HepG2 (cell line): ENCODE measurements at regions not wholly inside any gene's neighbourhood (a gene's known extent, or its start where the extent isn't known, plus 50 kb on each side); places are given as distances from the start of the nearest gene placed in this dataset.

Source experiments
- ATAD3A ChIP-seq: sonication (generic); formaldehyde crosslinking; IDR thresholded peaks from 2 replicates; pipeline ENCODE4 v1.4.0; 2020; ENCODE audit warnings: missing genetic modification reagents
- CBX2 ChIP-seq, 2 experiments: fragments of 200-600 bp in 1 of 2; sonication (generic); formaldehyde crosslinking in 1 of 2; IDR thresholded peaks; 2 replicates each; pipeline versions ENCODE4 v1.7.0 to v1.8.1; 2018 to 2022; ENCODE audit warnings: low read depth in 2 of 2, low read length in 1 of 2, mild to moderate bottlenecking in 1 of 2, missing genetic modification reagents in 1 of 2
- CEBPG ChIP-seq: IDR thresholded peaks from 2 replicates; pipeline ENCODE4 v1.6.1; 2016
- DZIP1 ChIP-seq: sonication (generic); formaldehyde crosslinking; IDR thresholded peaks from 2 replicates; pipeline ENCODE4 v1.5.0; 2020; ENCODE audit warnings: mild to moderate bottlenecking, missing genetic modification reagents
- ELF1 ChIP-seq: sonication (generic); formaldehyde crosslinking; IDR thresholded peaks from 2 replicates; pipeline ENCODE4 v1.4.0; 2020; ENCODE audit warnings: missing genetic modification reagents
- FOXP1 ChIP-seq, 2 experiments: fragments of 450-650 bp in 1 of 2; IDR thresholded peaks; 2 replicates each; pipeline ENCODE4 v1.6.1; 2017 to 2018; ENCODE audit warnings: antibody characterized with exemption in 1 of 2
- FOXP4 ChIP-seq: sonication (generic); formaldehyde crosslinking; IDR thresholded peaks from 2 replicates; pipeline ENCODE4 v1.4.0; 2020; ENCODE audit warnings: missing genetic modification reagents
- NFIC ChIP-seq: IDR thresholded peaks from 2 replicates; pipeline ENCODE4 v1.6.1; 2012; ENCODE audit warnings: mild to moderate bottlenecking, low read length, inconsistent platforms
- NFRKB ChIP-seq: fragments of 450-650 bp; IDR thresholded peaks from 2 replicates; pipeline ENCODE4 v1.6.1; 2017
- PATZ1 ChIP-seq: sonication (generic); formaldehyde crosslinking; IDR thresholded peaks from 2 replicates; pipeline ENCODE4 v1.4.0; 2020; ENCODE audit warnings: missing genetic modification reagents
- RFXAP ChIP-seq: sonication (generic); formaldehyde crosslinking; IDR thresholded peaks from 2 replicates; pipeline ENCODE4 v1.4.0; 2020; ENCODE audit warnings: missing genetic modification reagents, borderline replicate concordance
- SAP130 ChIP-seq: IDR thresholded peaks from 2 replicates; pipeline ENCODE4 v1.6.1; 2016; ENCODE audit warnings: low read depth
- STAG1 ChIP-seq: sonication (generic); formaldehyde crosslinking; IDR thresholded peaks from 2 replicates; pipeline ENCODE4 v1.4.0; 2020; ENCODE audit warnings: missing genetic modification reagents
- ZBTB4 ChIP-seq: sonication (generic); formaldehyde crosslinking; IDR thresholded peaks from 2 replicates; pipeline ENCODE4 v1.4.0; 2020; ENCODE audit warnings: missing genetic modification reagents, mild to moderate bottlenecking, borderline replicate concordance
- ZC3H13 ChIP-seq: sonication (generic); formaldehyde crosslinking; IDR thresholded peaks from 2 replicates; pipeline ENCODE4 v1.8.1; 2023; ENCODE audit warnings: mild to moderate bottlenecking, missing genetic modification reagents, moderate library complexity
- ZNF224 ChIP-seq: sonication (generic); formaldehyde crosslinking; IDR thresholded peaks from 2 replicates; pipeline ENCODE4 v1.5.0; 2020; ENCODE audit warnings: mild to moderate bottlenecking, missing genetic modification reagents
- ZNF512B ChIP-seq: sonication (generic); formaldehyde crosslinking; IDR thresholded peaks from 2 replicates; pipeline ENCODE4 v1.5.1; 2020; ENCODE audit warnings: missing genetic modification reagents, mild to moderate bottlenecking, borderline replicate concordance
- ZNF547 ChIP-seq: sonication (generic); formaldehyde crosslinking; IDR thresholded peaks from 2 replicates; pipeline ENCODE4 v1.5.1; 2020; ENCODE audit warnings: mild to moderate bottlenecking, missing genetic modification reagents
- ZNF766 ChIP-seq: sonication (generic); formaldehyde crosslinking; IDR thresholded peaks from 2 replicates; pipeline ENCODE4 v1.5.0; 2020; ENCODE audit warnings: missing genetic modification reagents, borderline replicate concordance

GRCh38 chr14:89618330-89618708 lies 201.3 kb upstream of the FOXN3 start (continued):
- TF ChIP-seq FOXP4 (peak; percentile 25; the same call in 1 of the 2 replicates), DZIP1 (no peak), ZNF224 (no peak), PATZ1 (no peak), ELF1 (CRISPR knock-in tag) (no peak), ATAD3A (CRISPR knock-in tag) (no peak), ZNF766 (CRISPR knock-in tag) (no peak), FOXP1 (IDR thresholded peaks at IDR 0.05) (no peak), FOXP1 (CRISPR knock-in tag; IDR thresholded peaks at IDR 0.05) (peak; percentile 57; the same call in 1 of the 2 replicates), ZNF512B (no peak), CEBPG (CRISPR knock-in tag) (peak; percentile 47), NFIC (no peak), NFRKB (no peak), ZBTB4 (CRISPR knock-in tag) (no peak), ZC3H13 (CRISPR knock-in tag) (no peak), CBX2 (IDR thresholded peaks at IDR 0.05; ENCODE audit: low read depth, low read length) (no peak), CBX2 (CRISPR knock-in tag; IDR thresholded peaks at IDR 0.05; ENCODE audit: low read depth) (no peak), RFXAP (CRISPR knock-in tag) (no peak), STAG1 (CRISPR knock-in tag) (no peak), ZNF547 (CRISPR knock-in tag) (no peak), SAP130 (peak; percentile 7; the same call in 1 of the 2 replicates)
